Mammary epithelial cell (primary cell): ENCODE measurements at regions not wholly inside any gene's neighbourhood (a gene's known extent, or its start where the extent isn't known, plus 50 kb on each side); places are given as distances from the start of the nearest gene placed in this dataset.

Experiments
- CTCF ChIP-seq, 2 donors: IDR thresholded peaks in 1 of 2; conservative IDR thresholded peaks in 1 of 2; 2 replicates each; pipeline ENCODE4 v1.5.1; 2011 to 2012; ENCODE audit warnings: inconsistent platforms in 2 of 2, low read length in 2 of 2, mild to moderate bottlenecking in 2 of 2, control low read depth in 1 of 2, low read depth in 1 of 2; ENCODE audit not compliant: insufficient read depth in 1 of 2; ENCODE audit errors: extremely low read depth in 1 of 2
- EZH2 ChIP-seq: IDR thresholded peaks from 2 replicates; pipeline ENCODE4 v1.6.1; 2012; ENCODE audit warnings: low read length, inconsistent platforms, borderline replicate concordance

DNA sequence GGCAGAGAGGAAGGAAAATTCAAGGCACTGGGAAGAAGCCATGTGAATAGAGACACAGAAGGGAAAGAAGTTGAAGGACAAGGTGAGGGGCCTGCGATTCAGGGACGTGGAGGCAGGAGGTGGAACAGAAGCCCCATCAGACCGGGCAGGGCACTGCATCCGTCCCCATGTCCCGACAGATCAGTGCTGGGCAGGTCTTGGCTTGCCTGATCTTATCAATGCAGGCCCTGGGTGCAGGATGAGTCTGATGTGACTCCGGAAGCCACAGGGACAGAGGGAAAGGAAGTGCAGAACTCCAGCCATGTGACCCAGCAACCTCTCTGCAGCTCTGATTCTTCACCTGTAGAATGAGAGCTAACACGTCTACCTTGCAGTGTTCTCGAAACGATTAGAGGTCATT lies 136.2 kb upstream of the CTBP2 start:
- TF ChIP-seq CTCF (conservative IDR thresholded peaks at IDR 0.05 in 1 of 2, IDR thresholded peaks at IDR 0.05 in 1 of 2; ENCODE audit: extremely low read depth in 1 of 2, insufficient read depth in 1 of 2, low read depth in 1 of 2, low read length in 2 of 2) (no peak), EZH2 (no peak)
